Peyer's patch (tissue), 4 donors: ENCODE measurements at regions not wholly inside any gene's neighbourhood (a gene's known extent, or its start where the extent isn't known, plus 50 kb on each side); places are given as distances from the start of the nearest gene placed in this dataset.

Experiments used
- POLR2A ChIP-seq, 2 donors: fragments of 450-650 bp; IDR thresholded peaks; one replicate each; pipeline ENCODE4 v1.5.1; 2017; ENCODE audit warnings: antibody characterized with exemption in 2 of 2, mild to moderate bottlenecking in 2 of 2, moderate library complexity in 2 of 2
- TF ChIP-seq, protein P1 (sequence below), 6 experiments: fragments of 450-650 bp in 4 of 6; fragments of 200-600 bp in 2 of 6; sonication (generic) in 1 of 6; IDR thresholded peaks; one replicate each; pipeline ENCODE4 v1.5.1; 2017 to 2019; ENCODE audit warnings: antibody characterized with exemption in 6 of 6, mild to moderate bottlenecking in 3 of 6, moderate library complexity in 1 of 6

DNA sequence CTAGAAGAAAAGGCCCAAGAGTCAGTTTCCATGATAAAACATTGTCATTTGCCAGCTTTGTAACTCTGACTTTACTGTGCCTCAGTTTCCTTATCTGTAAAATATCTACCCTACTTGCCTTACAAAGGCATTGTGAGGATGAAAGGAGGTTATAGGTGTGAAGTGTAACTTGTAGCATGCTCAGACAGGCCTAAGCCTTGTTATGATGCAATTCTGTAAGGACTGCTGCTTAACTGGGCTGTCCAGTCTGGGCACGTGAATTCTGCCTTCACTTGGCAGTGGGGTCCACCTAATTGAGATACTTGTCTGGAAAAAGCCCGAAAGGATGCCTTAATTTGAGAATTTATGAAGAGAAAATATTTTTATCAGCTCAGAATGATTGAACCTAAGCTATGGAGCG lies 114.5 kb upstream of the DYRK2 start:
- TF ChIP-seq, protein P1, sequence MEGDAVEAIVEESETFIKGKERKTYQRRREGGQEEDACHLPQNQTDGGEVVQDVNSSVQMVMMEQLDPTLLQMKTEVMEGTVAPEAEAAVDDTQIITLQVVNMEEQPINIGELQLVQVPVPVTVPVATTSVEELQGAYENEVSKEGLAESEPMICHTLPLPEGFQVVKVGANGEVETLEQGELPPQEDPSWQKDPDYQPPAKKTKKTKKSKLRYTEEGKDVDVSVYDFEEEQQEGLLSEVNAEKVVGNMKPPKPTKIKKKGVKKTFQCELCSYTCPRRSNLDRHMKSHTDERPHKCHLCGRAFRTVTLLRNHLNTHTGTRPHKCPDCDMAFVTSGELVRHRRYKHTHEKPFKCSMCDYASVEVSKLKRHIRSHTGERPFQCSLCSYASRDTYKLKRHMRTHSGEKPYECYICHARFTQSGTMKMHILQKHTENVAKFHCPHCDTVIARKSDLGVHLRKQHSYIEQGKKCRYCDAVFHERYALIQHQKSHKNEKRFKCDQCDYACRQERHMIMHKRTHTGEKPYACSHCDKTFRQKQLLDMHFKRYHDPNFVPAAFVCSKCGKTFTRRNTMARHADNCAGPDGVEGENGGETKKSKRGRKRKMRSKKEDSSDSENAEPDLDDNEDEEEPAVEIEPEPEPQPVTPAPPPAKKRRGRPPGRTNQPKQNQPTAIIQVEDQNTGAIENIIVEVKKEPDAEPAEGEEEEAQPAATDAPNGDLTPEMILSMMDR (IDR thresholded peaks at IDR 0.05), result no peak
- TF ChIP-seq POLR2A (IDR thresholded peaks at IDR 0.05), result no peak
